Middle frontal gyrus (tissue), 1 donor: ENCODE measurements at regions not wholly inside any gene's neighbourhood (a gene's known extent, or its start where the extent isn't known, plus 50 kb on each side); places are given as distances from the start of the nearest gene placed in this dataset.
A peak's percentile ranks its signal among the peaks of the same experiment; 100 is the strongest.
"Not testable (repeated sequence)": the region's sequence is repeated elsewhere in the genome, so short reads cannot be mapped to it uniquely, and the experiment has no call there.

Experiments
- DNase-seq: peaks from one replicate; pipeline ENCODE4 v3.0.0-alpha.2; 2015; ENCODE audit warnings: low spot score; ENCODE audit errors: extremely low spot score

DNA sequence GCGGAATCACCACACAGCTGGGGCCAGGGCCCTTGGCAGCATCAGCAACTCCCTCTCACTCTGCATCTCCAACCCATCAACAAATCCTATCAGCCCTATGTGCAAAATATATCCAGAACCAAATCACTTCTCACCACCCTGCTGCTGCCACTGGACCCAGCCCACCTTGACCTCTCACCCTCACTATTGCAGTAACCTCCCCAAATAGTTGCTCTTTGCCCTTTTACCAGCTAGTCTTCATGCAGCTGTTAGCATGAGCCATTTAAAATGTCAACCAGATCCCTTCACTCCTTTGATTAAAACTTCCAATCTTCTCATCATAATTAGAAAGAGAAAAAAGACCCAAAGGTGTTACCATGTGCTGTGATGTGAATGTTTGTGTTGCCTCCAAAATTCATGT, 155.7 kb upstream of the IRF2BP2 start:
- no peak for DNase-seq

DNA sequence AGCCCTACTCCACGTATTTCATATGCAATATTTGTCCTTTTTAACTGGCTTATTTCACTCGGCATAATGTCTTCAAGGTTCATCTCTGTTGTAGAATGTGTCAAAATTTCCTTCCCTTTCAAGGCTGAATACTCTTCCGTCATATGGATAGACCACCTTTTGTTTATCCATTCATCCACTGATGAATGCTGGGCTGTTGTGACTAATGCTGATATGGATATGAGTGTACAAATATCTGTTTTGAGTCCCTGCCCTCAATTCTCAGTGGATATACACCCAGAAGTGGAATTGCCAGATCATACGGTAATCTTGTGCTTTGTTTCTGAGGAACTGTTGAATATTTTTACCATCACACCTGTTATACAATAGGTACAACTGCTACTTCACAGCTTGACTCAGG, 155.2 kb upstream of the IRF2BP2 start:
- DNase-seq: no peak

DNA sequence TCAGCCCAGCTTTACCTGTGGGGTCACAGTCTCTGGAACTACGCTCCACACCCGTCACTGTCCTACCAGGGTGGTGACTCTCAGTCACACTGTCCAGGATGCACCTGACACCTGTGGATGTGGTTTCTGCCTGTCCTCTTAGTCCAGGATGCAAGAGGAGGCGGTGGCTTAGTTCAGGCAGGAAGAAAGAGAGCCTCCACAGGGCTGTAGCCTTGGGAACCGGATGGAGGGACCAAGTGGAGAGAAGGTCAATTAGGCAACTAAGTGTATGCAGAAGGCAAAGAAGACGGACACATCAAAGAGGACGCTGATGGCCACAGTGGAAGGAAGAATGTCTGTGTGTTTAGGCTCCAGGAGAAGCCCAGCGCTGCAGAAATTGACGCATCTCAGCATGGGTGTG, 153.9 kb upstream of the IRF2BP2 start:
- DNase-seq: no peak

DNA sequence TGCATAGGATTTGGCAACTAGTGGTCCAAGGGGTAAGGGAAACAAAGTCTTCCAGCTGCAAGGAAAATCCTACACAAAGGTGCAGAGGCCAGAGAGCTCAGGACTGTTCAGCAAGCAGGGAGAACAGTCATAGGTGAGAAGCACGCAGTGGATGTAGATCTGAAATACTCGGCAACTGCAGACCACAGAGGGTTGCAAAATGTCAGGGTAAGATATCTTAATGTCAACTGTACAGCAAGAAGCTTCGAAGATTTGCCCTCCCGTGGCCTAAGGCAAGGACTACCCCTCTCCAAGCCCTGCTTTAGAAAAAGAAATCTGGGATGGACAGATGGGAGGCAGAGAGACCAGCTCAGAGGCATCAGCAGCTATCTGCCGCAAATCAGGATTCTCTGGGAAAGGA, 153.4 kb upstream of the IRF2BP2 start:
- DNase-seq: no peak

DNA sequence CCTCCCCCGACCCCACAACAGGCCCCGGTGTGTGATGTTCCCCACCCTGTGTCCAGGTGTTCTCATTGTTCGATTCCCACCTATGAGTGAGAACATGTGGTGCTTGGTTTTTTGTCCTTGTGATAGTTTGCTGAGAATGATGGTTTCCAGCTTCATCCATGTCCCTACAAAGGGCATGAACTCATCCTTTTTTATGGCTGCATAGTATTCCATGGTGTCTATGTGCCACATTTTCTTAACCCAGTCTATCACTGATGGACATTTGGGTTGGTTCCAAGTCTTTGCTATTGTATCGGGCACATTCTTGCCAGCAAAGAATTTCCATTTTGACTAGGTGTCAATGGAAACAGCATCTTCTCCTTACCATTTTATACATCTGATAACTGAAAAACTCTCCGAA, 152.1 kb upstream of the IRF2BP2 start:
- DNase-seq: not testable (repeated sequence)

DNA sequence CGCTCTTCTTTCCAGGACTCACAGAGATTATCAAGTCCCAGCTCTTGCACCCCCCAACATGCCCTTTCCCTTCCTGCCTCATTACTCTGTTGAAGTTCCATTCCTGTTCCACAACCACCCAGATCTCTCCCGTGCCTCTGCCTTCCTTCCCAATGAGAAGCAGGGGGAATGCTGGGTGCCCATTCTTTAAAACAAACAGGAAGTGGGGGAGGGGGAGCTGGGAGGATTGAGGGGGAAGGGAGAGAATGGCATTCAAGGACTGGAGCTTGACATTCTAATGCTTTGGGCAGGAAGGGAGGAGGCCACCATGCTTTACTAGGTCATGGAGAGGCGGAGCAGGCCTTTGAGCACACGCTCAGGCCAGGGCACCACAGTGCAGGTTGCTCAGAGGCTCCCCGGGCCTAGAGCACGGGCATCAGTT, 150.3 kb upstream of the IRF2BP2 start:
- no peak for DNase-seq

DNA sequence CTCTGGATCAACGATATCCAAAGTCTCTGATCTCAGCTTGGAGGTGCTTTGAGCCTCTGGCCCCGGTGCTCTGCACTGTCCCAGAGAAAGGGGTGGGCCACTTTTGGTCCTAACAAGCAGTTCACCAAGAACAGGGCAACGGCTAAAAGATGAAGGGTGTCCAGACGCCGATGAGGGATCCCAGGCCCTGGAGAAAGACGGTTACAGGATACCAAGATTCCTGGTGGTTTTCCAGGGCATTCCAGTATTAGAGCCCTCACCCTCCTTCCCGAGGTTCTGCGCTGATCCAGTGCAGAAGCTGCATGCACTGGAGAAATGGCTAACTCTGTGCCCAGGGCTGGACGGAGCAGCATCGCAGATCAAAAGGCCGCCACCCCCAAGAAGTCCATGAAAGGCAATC, 149.9 kb upstream of the IRF2BP2 start:
- DNase-seq: no peak

DNA sequence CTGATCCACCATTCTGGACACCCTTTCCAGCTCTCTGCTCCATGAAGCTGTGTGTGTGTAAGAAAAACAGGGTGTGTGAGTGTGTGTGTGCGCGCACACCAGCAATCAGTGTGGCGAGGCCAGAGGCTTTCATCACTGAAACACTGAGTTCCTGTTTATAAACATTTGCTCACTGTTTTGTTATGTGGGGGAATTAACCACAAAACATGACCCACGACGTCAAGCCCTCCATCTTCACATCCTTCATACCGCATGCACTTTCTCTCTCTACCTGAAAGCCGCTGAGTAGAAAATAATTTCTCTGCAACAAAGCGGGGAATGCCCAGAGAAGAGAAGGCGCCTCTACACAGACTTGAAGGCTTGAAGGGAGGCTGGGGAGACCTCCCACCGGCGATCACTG, 148.9 kb upstream of the IRF2BP2 start:
- DNase-seq: no peak

DNA sequence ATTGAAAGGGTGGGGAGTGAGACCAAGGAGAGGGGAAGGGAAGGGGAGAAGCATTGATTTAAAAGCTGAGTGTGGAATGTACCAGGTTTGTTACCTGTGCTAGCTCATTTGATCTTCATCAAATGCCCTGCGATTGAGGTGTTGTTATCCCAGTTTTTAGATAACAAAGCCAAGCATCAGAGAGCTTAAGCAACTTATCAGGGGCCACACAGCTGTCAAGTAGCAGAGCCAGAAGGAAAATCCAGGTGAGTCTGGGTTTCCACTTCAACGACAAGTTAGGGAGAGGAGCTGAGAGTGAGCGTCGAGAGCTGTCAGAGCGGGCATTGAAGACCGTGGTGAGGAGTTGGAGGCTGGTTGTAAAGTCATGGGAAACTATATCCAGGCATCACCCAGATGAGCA, 146.9 kb upstream of the IRF2BP2 start:
- DNase-seq: no peak

DNA sequence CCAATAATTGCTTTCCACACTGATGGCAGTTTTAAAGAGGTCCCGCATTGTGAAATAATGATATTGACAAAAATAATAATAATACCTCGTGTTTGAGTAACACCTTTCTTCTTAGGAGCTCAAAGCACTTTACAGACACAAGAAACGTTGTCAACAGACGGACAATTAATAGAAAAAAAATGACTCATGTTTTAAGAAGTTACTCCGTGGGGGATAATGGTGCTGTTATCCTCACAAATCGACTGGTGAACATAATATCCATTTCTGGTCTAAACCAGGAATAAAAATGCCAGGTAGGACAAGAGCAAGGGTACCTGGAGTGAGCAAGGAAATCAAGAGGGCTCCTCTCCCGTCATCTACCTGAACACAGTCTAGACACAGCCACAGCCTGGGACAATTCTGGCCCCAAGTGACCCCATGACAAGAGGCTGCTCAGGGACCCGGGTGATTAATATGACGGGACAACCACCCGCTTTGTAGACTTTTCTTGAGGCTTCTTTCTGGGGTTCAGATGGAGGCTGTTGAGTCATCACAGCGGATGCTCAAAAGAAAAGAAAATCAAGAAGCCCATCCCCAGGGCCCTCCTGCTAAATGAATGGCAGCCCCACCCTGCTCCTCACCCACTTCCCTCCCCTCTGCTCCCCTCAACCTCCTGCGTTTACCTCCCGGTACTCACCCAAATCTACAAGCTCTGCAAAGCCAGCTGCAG, 146.2 kb upstream of the IRF2BP2 start:
- DNase-seq: no peak

DNA sequence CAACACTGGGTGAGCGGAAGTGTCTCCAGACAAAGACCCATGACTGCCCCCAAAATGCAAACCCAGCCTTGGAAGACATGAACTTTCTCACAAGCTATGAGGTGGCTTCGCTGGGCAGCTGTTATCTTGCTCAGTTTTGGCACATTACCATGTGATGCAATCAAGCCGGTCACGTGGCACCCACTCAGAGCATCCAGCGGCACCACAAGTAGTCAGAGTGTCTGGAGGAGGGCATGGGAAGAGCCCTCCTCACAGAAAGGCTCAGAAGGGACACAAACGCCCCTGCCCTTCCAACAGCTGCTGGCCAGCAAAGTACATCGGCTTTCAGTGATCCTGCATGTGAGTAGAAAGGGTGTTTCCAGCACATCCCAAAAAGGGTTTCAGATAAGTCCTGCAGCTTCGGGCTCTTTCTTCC, 145.5 kb upstream of the IRF2BP2 start:
- DNase-seq: peak; percentile 47

DNA sequence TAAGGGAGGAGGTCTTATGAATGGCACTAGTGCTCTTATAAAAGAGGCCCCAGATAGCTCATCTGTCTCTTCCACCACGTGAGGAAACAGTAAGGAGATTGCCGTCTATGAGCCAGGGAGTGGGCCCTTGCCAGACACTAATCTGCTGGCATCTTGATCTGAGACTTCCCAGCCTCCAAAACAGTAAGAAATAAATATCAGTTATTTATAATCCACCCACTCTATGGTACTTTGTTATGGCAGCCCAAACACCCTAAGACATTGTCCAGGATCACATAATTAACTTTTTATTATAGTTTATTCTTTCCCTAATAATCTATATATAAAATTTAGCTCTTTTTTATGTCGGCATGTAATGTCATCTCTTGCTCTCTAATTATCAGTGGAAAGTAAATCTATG, 144.0 kb upstream of the IRF2BP2 start:
- no peak for DNase-seq

DNA sequence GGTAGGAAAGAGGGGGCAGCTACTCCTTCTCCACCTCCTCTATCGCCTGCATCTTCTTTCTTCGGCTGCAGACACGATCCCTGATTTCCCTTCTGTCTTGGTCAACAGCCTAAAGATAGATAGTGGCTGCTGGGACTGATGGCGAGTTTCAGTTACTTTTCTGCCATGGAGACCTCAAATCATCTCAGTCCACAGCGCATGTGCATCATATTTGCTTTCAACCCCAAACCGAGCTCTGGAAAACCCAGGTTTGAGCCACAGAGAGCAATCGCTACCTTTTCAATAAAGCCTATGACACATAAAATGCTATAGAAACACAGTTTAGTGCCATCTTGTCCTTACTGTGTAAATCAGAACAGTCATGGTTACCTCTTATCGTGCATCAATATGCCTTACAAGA, 142.9 kb upstream of the IRF2BP2 start:
- DNase-seq: no peak

DNA sequence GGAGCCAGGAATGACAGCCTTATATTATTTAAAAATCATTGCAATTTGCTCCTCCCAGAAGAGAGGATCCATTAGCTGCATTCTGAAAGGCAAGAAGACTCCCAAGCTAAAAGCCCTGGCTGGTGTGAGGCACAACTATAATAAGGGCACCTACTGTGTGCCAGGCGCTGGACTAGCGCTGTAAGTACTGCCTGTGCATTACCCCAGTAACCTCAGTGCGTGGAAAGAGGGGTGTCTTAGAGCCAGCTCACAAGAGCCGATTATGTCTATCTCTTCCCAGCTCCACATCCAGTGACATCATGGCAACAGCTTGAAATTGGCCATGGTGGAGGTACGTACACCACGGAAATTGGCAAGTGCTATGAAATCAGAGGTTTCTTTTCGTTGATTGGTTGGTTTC, 141.7 kb upstream of the IRF2BP2 start:
- no peak for DNase-seq

DNA sequence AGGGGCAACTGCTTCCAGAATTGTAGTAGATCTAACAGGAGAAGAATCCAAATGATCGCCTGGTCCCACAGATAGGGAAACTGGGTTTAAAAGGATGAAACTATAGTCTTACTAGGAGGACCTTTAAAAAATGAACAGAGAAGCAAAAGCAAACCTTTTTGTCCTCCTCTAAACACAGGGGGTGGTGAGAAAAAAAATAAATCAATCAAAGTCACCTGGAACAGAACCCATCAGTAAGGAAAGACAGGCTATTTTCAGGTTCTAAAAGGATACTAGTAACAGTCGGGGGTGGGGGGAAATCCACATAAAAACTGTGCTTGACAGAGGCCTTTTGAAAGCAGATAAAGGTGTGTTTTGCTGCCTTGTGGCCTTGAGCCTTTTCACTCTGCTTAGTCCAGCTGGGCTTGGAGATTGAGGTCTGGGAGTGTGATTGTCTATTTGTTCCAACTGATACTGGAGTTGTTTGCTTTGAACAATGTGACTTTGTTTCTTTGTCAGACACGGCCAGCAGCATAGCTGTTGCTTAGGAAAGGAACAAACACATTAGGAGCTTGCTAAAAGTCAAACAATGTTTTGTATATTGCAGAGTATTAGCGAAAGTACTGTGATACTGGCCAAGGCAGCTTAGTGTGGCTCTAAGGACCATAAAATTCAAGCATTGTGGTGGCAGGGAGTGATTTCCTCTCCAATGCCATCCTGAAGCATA, 141.1 kb upstream of the IRF2BP2 start:
- peak; percentile 30 for DNase-seq

DNA sequence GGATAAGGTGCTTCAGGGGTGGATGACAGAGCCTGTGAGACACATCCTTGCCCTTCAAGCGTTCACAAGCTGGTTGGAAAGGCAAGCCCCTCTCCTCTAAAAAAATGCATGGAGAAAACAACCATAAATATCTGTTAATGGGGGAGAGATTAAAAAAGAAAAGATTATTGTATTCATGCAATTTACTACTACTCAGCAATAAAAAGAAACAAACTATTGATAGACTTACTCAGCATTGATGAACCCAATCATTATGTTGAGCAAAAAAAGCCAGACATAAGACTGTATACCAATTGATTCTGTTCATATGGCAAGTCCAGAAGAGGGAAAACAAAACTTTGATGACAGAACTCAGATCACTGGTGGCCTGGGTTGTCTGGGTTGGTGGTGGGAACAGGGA, 138.7 kb upstream of the IRF2BP2 start:
- no peak for DNase-seq

DNA sequence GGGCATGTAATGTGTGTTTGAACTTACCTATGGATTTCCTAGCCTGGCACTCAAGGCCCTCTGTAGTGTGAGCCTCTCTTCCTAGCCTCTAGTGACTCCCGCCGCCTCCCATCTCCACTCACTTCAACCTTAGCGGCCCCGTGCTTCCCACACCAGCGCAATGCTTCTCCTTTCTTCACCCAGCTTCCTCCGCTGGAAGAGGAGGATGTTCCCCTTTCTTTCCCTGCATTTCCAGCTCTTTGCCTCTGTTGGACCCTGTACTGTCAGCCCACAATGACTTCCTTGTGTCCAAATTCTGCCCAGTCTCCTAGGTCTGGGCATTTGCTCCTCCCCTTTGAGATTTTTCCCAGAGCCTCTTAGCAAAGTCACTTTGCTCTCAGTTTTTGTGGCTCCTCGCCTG, 138.1 kb upstream of the IRF2BP2 start:
- no peak for DNase-seq

DNA sequence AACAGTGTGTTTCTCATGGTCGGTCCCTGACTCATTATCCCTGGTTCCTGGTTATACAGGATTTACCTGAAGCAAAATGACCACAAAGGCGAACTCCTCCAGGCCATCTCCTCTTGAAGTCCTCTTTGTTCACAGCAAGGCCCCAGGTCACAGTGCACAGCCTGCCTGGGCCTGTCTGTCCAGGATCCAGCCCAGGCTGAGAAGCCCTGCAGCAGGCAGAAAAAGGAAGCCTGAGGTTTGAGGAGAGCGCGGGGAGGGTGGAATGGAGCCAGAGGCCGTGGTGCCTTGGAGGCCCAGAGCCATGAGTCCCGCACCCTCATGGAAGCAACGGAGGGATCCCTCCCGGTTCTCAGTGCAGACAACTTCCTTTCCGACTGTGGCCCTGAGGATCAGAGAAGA, 136.8 kb upstream of the IRF2BP2 start:
- no peak for DNase-seq

DNA sequence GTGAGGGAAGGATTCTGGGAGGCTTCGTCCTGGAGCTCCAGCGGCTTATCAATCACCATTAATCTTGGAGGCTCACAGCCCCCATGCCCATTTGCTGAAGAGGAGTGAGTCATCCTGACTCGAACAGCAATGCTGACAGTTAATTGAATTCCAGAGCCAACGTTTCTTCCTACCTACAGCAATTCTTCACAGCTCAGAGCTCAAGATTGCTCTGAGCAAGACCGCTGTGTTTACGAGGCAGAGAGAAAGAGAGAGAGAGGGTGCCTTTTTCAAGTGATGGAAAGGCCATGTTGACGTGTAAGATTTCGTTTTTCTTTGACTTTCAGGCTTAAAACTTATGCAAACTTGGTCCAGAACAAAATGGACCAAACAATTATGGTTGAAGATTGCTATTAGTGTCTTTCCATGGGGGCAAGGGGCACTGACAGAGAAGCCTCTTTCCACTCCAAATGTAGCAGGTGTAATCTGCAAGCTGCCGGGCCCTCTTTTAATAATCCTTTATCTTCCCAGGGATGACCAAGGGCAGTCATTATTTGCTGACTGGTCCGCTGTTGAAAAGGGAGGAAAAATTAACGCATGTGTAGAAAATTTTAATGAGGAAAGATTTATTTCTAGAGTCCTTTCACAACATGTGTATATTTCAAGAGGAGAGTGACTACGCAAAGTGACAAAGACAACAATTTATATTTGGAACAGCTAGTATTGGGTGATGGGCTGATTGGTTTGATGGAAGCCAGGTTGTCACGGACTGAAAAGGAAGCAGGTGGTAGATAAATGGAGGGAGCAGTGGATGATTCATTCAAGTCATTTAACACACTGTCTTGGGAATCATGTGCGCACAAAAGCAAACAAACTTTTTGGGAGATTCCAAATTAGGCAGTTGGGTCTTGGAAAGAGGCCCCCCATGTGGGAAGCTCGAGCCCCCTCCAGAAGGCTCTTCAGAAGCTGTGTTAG, 136.1 kb upstream of the IRF2BP2 start:
- DNase-seq: no peak

DNA sequence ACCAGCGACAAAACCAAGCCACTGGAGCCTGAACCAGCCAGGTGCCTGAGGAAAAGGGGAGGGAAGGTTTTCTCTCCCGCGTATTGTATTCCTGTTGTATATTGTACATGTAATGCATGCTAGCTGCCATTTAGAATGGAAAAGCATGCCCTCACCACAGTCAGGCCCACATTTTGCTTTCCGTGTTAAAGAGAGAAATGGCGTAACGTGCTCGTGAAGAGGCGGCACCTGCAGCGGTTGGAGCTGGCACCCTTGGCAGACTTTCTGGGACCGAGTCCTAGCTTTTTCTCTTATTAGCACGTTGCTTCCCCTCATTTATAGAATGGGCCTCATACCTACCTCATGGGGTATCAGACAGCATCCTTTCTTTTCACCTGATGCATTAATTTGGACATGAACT, 135.3 kb upstream of the IRF2BP2 start:
- DNase-seq: no peak

DNA sequence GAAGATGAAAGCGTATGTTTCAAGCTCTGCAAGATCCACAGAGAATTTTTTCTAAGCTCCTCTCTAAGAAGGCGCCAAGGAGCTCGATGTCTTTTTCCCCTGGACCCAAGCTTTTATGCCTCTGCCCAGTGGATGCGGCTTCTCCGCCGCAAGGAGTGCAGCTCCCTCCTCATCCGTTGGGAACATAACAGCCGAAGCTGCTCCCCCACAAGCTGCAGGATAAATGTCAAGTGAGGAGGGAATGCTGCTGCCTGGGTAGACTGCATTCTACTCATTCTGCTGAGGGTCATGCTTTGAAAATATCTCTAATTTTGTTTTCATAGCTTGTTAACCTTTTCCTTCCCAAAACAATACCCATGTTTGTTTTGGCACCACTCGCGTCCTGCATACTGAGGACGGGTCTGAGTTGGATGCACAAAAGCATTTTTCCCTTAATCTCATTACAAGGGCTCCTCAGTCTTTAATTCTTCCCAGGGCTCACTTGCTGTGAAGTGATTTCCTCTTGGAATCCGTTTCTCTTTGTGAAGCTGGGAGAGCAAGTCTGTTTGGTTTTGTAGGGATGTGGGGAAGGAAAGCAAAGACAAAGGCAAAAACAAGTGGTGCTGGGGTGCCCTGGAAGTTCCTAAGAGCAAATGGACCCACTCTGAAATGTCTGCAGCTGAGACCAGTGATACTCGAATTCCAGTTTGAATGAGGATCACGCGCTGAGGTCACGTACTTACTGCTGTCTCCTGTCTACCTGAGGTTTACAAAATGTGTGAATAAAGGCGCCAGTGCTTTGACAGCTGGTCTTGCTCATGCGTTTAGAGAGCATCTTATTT, 134.0 kb upstream of the IRF2BP2 start:
- DNase-seq: no peak
